Kidney (tissue), 13 donors: ENCODE measurements at regions not wholly inside any gene's neighbourhood (a gene's known extent, or its start where the extent isn't known, plus 50 kb on each side); places are given as distances from the start of the nearest gene placed in this dataset.

Experiments used
- DNase-seq, 5 donors: peaks; one replicate each; pipeline ENCODE4 v3.0.0-alpha.2; 2013 to 2020
- FAIRE-seq: peaks from 2 replicates; lab custom pipeline; 2012; peaks lifted over from hg19 to GRCh38; lab: Jason Lieb, UNC
- H3K27ac ChIP-seq, 2 donors: one replicate each; pipeline ENCODE4 v1.7.0; 2013; ENCODE audit warnings: low read depth in 2 of 2, low read length in 2 of 2, inconsistent platforms in 1 of 2
- H3K27me3 ChIP-seq: one replicate; pipeline ENCODE4 v1.7.1; 2013; ENCODE audit warnings: low read length, inconsistent platforms; ENCODE audit not compliant: control insufficient read depth, insufficient read depth
- H3K36me3 ChIP-seq, 3 donors: one replicate each; pipeline versions ENCODE4 v1.7.0 to v1.7.1; 2013; ENCODE audit warnings: low read length in 3 of 3, control low read depth in 1 of 3, inconsistent platforms in 1 of 3; ENCODE audit not compliant: insufficient read depth in 3 of 3, control insufficient read depth in 2 of 3
- H3K4me1 ChIP-seq, 3 donors: one replicate each; pipeline versions ENCODE4 v1.7.0 to v1.7.1; 2013; ENCODE audit warnings: low read length in 3 of 3, inconsistent platforms in 1 of 3, low read depth in 1 of 3; ENCODE audit not compliant: control insufficient read depth in 2 of 3, insufficient read depth in 2 of 3
- H3K4me3 ChIP-seq, 3 donors: one replicate each; pipeline versions ENCODE4 v1.7.0 to v1.8.1; 2013; ENCODE audit warnings: low read length in 3 of 3, control low read depth in 1 of 3, inconsistent platforms in 1 of 3
- H3K9ac ChIP-seq, 3 donors: one replicate each; pipeline versions ENCODE4 v1.7.0 to v1.7.1; 2013; ENCODE audit warnings: low read length in 3 of 3, control low read depth in 1 of 3, inconsistent platforms in 1 of 3
- H3K9me3 ChIP-seq, 3 donors: one replicate each; pipeline versions ENCODE4 v1.7.0 to v1.7.1; 2013; ENCODE audit warnings: low read length in 3 of 3, control low read depth in 1 of 3, inconsistent platforms in 1 of 3; ENCODE audit not compliant: control insufficient read depth in 2 of 3, insufficient read depth in 1 of 3
- CTCF ChIP-seq: IDR thresholded peaks from 3 replicates; pipeline ENCODE4 v1.5.1; 2012; ENCODE audit warnings: mild to moderate bottlenecking, moderate library complexity, borderline replicate concordance; ENCODE audit not compliant: insufficient read depth; ENCODE audit errors: extremely low read depth
- intact Hi-C: fragments of 100-400 bp; cut with DNase I; formaldehyde crosslinking; loops from one replicate; pipeline ENCODE4 v1.11.1; 2022
- donor health status: control.
- donor health status: control.
- donor health status: control.
- donor health status: control.
- donor health status: control.
- donor health status: DM: yes; HTN: yes; CAD: no.
- donor health status: Normal renal cell carcinoma (clear cell type).

- no peaks in the 10 kb centered on the region for H3K4me1 ChIP-seq
- no peak overlapping the region for H3K9ac ChIP-seq
- DNase-seq (no peak), FAIRE-seq (no peak)
- intact Hi-C loops, result no loop called here
- H3K27ac ChIP-seq, result no peak overlapping the region
- H3K27me3 ChIP-seq, result no peaks in the 10 kb centered on the region
- no peak for TF ChIP-seq CTCF
- H3K9me3 ChIP-seq, result no peaks in the 10 kb centered on the region
- H3K36me3 ChIP-seq, result no peaks in the 10 kb centered on the region
- H3K4me3 ChIP-seq, result no peak overlapping the region
These were observed 139.2 kb upstream of the ARHGAP28 start for GRCh38 chr18:6590326-6590725.

- no peak overlapping the region for H3K27ac ChIP-seq
- H3K27me3 ChIP-seq, result no peaks in the 10 kb centered on the region
- no peaks in the 10 kb centered on the region for H3K36me3 ChIP-seq
- H3K4me3 ChIP-seq, result no peak overlapping the region
- FAIRE-seq (no peak), DNase-seq (no peak)
- H3K4me1 ChIP-seq, result no peaks in the 10 kb centered on the region
- H3K9ac ChIP-seq, result no peak overlapping the region
- no peak for TF ChIP-seq CTCF
- H3K9me3 ChIP-seq, result no peaks in the 10 kb centered on the region
- intact Hi-C loops, result no loop called here
These were observed 138.0 kb upstream of the ARHGAP28 start for GRCh38 chr18:6591491-6591890.

DNA sequence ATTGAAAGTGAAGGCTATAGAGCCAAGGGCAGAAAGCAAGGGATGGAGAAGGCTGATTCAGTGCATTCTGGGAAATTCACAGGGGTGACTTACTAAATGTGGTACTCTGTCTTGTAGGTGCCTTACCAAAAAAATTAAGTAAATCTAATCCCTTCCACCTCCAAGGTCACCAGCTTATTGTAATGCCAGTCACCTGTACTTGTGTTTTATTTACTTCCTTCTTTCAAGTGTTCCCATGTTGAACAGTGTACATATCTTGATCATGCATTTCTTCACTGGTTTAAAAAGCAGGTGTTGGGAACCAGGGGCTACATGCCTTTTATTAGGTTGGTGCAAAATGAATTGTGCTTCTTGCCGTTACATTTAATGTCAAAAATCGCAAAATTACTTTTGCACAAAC is 137.0 kb upstream of the ARHGAP28 start:
- no peak overlapping the region for H3K27ac ChIP-seq
- no peak for TF ChIP-seq CTCF
- intact Hi-C loops, result no loop called here
- H3K9ac ChIP-seq, result no peak overlapping the region
- H3K4me3 ChIP-seq, result no peak overlapping the region
- no peaks in the 10 kb centered on the region for H3K36me3 ChIP-seq
- DNase-seq (no peak), FAIRE-seq (no peak)
- H3K9me3 ChIP-seq, result no peaks in the 10 kb centered on the region
- H3K4me1 ChIP-seq, result no peaks in the 10 kb centered on the region
- H3K27me3 ChIP-seq, result no peaks in the 10 kb centered on the region
